ENCODE measurements at regions not wholly inside any gene's neighbourhood (a gene's known extent, or its start where the extent isn't known, plus 50 kb on each side); places are given as distances from the start of the nearest gene placed in this dataset.

- peak; percentile 31 for DNase-seq (ENCODE audit: low read depth)
These were observed 59.9 kb downstream of the BMP4 start for GRCh38 chr14:53896726-53897125.

- peak; percentile 49 for DNase-seq (ENCODE audit: low read depth)
These were observed 62.2 kb downstream of the BMP4 start for GRCh38 chr14:53894456-53894855.

- DNase-seq (ENCODE audit: low read depth), result no peak
These were observed 63.3 kb downstream of the BMP4 start for GRCh38 chr14:53893374-53893773.

- no peak for DNase-seq (ENCODE audit: low read depth)
These were observed 66.0 kb downstream of the BMP4 start for GRCh38 chr14:53890611-53891101.

GRCh38 chr14:53888535-53889386 lies 67.9 kb downstream of the BMP4 start:
- no peak for DNase-seq (ENCODE audit: low read depth)

GRCh38 chr14:53885136-53885640 lies 71.4 kb downstream of the BMP4 start:
- no peak for DNase-seq (ENCODE audit: low read depth)

- no peak for DNase-seq (ENCODE audit: low read depth)
These were observed 72.0 kb downstream of the BMP4 start for GRCh38 chr14:53884601-53885000.

- DNase-seq (ENCODE audit: low read depth), result no peak
These were observed 72.9 kb downstream of the BMP4 start for GRCh38 chr14:53883739-53884138.

GRCh38 chr14:53882684-53883083 lies 73.9 kb downstream of the BMP4 start:
- DNase-seq (ENCODE audit: low read depth), result no peak

GRCh38 chr14:53881921-53882320 lies 74.7 kb downstream of the BMP4 start:
- no peak for DNase-seq (ENCODE audit: low read depth)

GRCh38 chr14:53881161-53881871 lies 75.3 kb downstream of the BMP4 start:
- DNase-seq (ENCODE audit: low read depth), result no peak

- no peak for DNase-seq (ENCODE audit: low read depth)
These were observed 75.9 kb downstream of the BMP4 start for GRCh38 chr14:53880761-53881160.

GRCh38 chr14:53879747-53880146 lies 76.9 kb downstream of the BMP4 start:
- DNase-seq (ENCODE audit: low read depth), result no peak

GRCh38 chr14:53879022-53879686 lies 77.5 kb downstream of the BMP4 start:
- DNase-seq (ENCODE audit: low read depth), result no peak

GRCh38 chr14:53875324-53875897 lies 81.2 kb downstream of the BMP4 start:
- DNase-seq (ENCODE audit: low read depth), result no peak

GRCh38 chr14:53874704-53875103 lies 81.9 kb downstream of the BMP4 start:
- no peak for DNase-seq (ENCODE audit: low read depth)

- DNase-seq (ENCODE audit: low read depth), result no peak
These were observed 83.9 kb downstream of the BMP4 start for GRCh38 chr14:53872681-53873089.

- no peak for DNase-seq (ENCODE audit: low read depth)
These were observed 84.7 kb downstream of the BMP4 start for GRCh38 chr14:53871951-53872350.

GRCh38 chr14:53871011-53871410 lies 85.6 kb downstream of the BMP4 start:
- DNase-seq (ENCODE audit: low read depth), result no peak

- no peak for DNase-seq (ENCODE audit: low read depth)
These were observed 90.9 kb downstream of the BMP4 start for GRCh38 chr14:53865711-53866110.

GRCh38 chr14:53861781-53862180 lies 94.8 kb downstream of the BMP4 start:
- DNase-seq (ENCODE audit: low read depth), result no peak

GRCh38 chr14:53858345-53858684 lies 98.3 kb downstream of the BMP4 start:
- DNase-seq (ENCODE audit: low read depth), result no peak

All from GM04503 (cell line).